GM18868 (cell line): ENCODE measurements at regions not wholly inside any gene's neighbourhood (a gene's known extent, or its start where the extent isn't known, plus 50 kb on each side); places are given as distances from the start of the nearest gene placed in this dataset.
"Not testable (repeated sequence)": the region's sequence is repeated elsewhere in the genome, so short reads cannot be mapped to it uniquely, and the experiment has no call there.

Source experiments
- ATAC-seq: cut with Tn5 transposase; IDR thresholded peaks from one replicate; pipeline ENCODE4 v1.9.1; 2021; ENCODE audit warnings: mild to moderate bottlenecking, moderate library complexity; ENCODE audit not compliant: unreplicated experiment

GRCh38 chr4:59583845-59584568 lies 1616.1 kb upstream of the ADGRL3 start:
- ATAC-seq, result no peak

GRCh38 chr4:59597536-59598329 lies 1602.4 kb upstream of the ADGRL3 start:
- no peak for ATAC-seq

- no peak for ATAC-seq
These were observed 1601.9 kb upstream of the ADGRL3 start for GRCh38 chr4:59598330-59598618.

GRCh38 chr4:59608466-59608865 lies 1591.7 kb upstream of the ADGRL3 start:
- no peak for ATAC-seq

GRCh38 chr4:59612235-59612634 lies 1587.9 kb upstream of the ADGRL3 start:
- ATAC-seq, result no peak

- ATAC-seq, result no peak
These were observed 1584.8 kb upstream of the ADGRL3 start for GRCh38 chr4:59615316-59615715.

- ATAC-seq, result no peak
These were observed 1570.8 kb upstream of the ADGRL3 start for GRCh38 chr4:59629348-59629747.

- ATAC-seq, result no peak
These were observed 1569.9 kb upstream of the ADGRL3 start for GRCh38 chr4:59630235-59630634.

GRCh38 chr4:59630922-59631321 lies 1569.2 kb upstream of the ADGRL3 start:
- no peak for ATAC-seq

GRCh38 chr4:59637596-59637995 lies 1562.5 kb upstream of the ADGRL3 start:
- no peak for ATAC-seq

GRCh38 chr4:59643682-59644081 lies 1556.4 kb upstream of the ADGRL3 start:
- no peak for ATAC-seq

GRCh38 chr4:59644765-59645164 lies 1555.4 kb upstream of the ADGRL3 start:
- no peak for ATAC-seq

GRCh38 chr4:59646082-59646481 lies 1554.0 kb upstream of the ADGRL3 start:
- ATAC-seq, result no peak

- no peak for ATAC-seq
These were observed 1553.1 kb upstream of the ADGRL3 start for GRCh38 chr4:59647011-59647410.

GRCh38 chr4:59647500-59647899 lies 1552.6 kb upstream of the ADGRL3 start:
- no peak for ATAC-seq

GRCh38 chr4:59650861-59651260 lies 1549.3 kb upstream of the ADGRL3 start:
- ATAC-seq, result no peak

- no peak for ATAC-seq
These were observed 1544.1 kb upstream of the ADGRL3 start for GRCh38 chr4:59655996-59656395.

- no peak for ATAC-seq
These were observed 1535.4 kb upstream of the ADGRL3 start for GRCh38 chr4:59664771-59665170.

GRCh38 chr4:59666645-59667044 lies 1533.5 kb upstream of the ADGRL3 start:
- ATAC-seq, result no peak

- no peak for ATAC-seq
These were observed 1529.1 kb upstream of the ADGRL3 start for GRCh38 chr4:59671037-59671436.

- ATAC-seq, result no peak
These were observed 1523.7 kb upstream of the ADGRL3 start for GRCh38 chr4:59676389-59676788.

GRCh38 chr4:59676992-59677391 lies 1523.1 kb upstream of the ADGRL3 start:
- not testable (repeated sequence) for ATAC-seq

- no peak for ATAC-seq
These were observed 1514.5 kb upstream of the ADGRL3 start for GRCh38 chr4:59685626-59686025.
